ENCODE measurements at regions not wholly inside any gene's neighbourhood (a gene's known extent, or its start where the extent isn't known, plus 50 kb on each side); places are given as distances from the start of the nearest gene placed in this dataset.

DNA sequence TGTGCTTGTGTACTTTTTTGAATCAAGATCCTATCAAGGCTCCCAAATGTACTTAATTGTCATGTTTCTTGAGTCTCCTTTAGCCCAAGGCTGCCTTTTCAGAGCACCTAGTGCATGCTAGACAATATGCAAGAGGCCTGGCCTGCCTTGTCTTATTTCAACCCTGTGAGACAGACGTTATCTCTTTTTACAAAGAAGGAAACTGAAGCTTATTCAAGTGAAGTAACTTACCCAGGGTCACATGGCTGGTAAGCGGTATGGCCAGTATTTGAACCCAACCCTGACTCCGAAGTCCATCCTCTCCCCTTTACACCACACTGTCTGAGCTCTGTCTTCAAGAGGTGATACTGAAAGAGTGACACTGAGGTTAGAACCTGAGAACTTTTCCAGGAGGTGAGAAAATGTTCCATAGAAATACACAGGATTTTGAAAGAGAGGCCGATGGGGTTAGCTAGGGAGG is 505.1 kb downstream of the FOXO1 start:
- CTCF ChIA-PET (ENCODE audit: low intra/inter-chr PET ratio), result no interaction called here

DNA sequence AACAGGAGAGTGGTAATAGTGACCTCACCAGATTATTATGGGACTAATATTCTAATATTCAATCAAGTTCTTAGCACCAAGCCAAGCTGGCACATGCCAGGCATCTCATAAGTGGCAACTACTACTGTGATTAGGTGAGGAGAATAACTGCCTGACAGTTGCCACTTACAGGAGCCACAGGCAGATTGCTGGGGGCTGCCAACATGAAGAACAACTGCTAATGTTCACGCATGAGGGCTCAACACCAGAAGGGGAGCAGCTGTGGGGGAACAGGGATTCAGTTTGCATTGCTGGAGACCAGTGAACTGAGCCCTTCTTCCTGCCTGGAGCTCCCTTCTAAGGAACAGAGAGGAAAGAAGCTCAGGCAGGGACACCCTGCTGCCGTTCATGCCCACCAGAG is 504.5 kb downstream of the FOXO1 start:
- no peaks in the 10 kb centered on the region for H4K20me1 ChIP-seq (replicated peaks; ENCODE audit: control insufficient read depth, insufficient read depth, low read length)
- ChIA-PET CTCF (ENCODE audit: low intra/inter-chr PET ratio) (no interaction called here), POLR2A (interaction anchor here (0.6 kb wide), 1 partner anchor 378 kb away, joined by 3 read pairs; no protein-coding TSS in a partner anchor)
- no peak for DNase-seq (ENCODE audit: extremely low read depth in 1 of 4, low spot score in 3 of 4)
- ATAC-seq, result no peak
- no peak for TF ChIP-seq FOXP1 (CRISPR knock-in tag; IDR thresholded peaks at IDR 0.05)
- no peak overlapping the region for H3K27ac ChIP-seq (ENCODE audit: extremely low read depth, low read depth, low read length)
- BruUV-seq (replicated peaks), result no TSS peak
- H3K4me1 ChIP-seq (replicated peaks in 1 of 2; ENCODE audit: control insufficient read depth in 2 of 2, insufficient read depth in 2 of 2, low read length in 2 of 2), result no peaks in the 10 kb centered on the region
- no peak overlapping the region for H3K4me3 ChIP-seq
- intact Hi-C loops (cut with micrococcal nuclease), result no loop called here
- H3K27me3 ChIP-seq (ENCODE audit: control insufficient read depth in 2 of 2, insufficient read depth in 2 of 2, low read length in 2 of 2), result no peaks in the 10 kb centered on the region; a peak in 1 of 5 replicates
- no peak overlapping the region for H3K4me2 ChIP-seq (ENCODE audit: insufficient read depth, low read length)
- H3K36me3 ChIP-seq (ENCODE audit: control insufficient read depth, insufficient read depth, low read length), result no peaks in the 10 kb centered on the region
- no peak overlapping the region for H3K9ac ChIP-seq (ENCODE audit: insufficient read depth in 1 of 2, low read depth in 2 of 2, low read length in 2 of 2)
- no peak overlapping the region for H2AFZ ChIP-seq (ENCODE audit: low read depth, low read length)
- no peaks in the 10 kb centered on the region for H3K79me2 ChIP-seq (ENCODE audit: control insufficient read depth, insufficient read depth, low read length)
- 5% methylated on average over 2 of the region's 2 CpGs for WGBS (ENCODE audit: insufficient coverage, low coverage, missing lambda C conversion rate)
- H3K9me1 ChIP-seq (ENCODE audit: control insufficient read depth, insufficient read depth, low read length), result no peaks in the 10 kb centered on the region
- no peaks in the 10 kb centered on the region for H3K9me3 ChIP-seq (replicated peaks; ENCODE audit: control insufficient read depth, insufficient read depth, low read depth, low read length)
- in situ Hi-C loops (cut with MboI), result no loop called here
- no peak for FAIRE-seq

More for the DNA sequence above, 505.1 kb downstream of the FOXO1 start:
- H3K36me3 ChIP-seq (ENCODE audit: control insufficient read depth, insufficient read depth, low read length), result no peaks in the 10 kb centered on the region
- H3K79me2 ChIP-seq (ENCODE audit: control insufficient read depth, insufficient read depth, low read length), result no peaks in the 10 kb centered on the region
- ATAC-seq (no peak), FAIRE-seq (no peak), DNase-seq (ENCODE audit: extremely low read depth in 1 of 4, low spot score in 3 of 4) (no peak)
- H3K4me2 ChIP-seq (ENCODE audit: insufficient read depth, low read length), result no peak overlapping the region
- intact Hi-C loops (cut with micrococcal nuclease), result no loop called here
- no peaks in the 10 kb centered on the region for H3K9me3 ChIP-seq (replicated peaks; ENCODE audit: control insufficient read depth, insufficient read depth, low read depth, low read length)
- WGBS (ENCODE audit: insufficient coverage, low coverage, missing lambda C conversion rate), result 0% methylated on average over 4 of the region's 4 CpGs
- TF ChIP-seq FOXK2 (conservative IDR thresholded peaks at IDR 0.05 in 1 of 2, IDR thresholded peaks at IDR 0.05 in 1 of 2; ENCODE audit: low read depth in 2 of 2) (no peak), PURB (CRISPR knock-in tag; IDR thresholded peaks at IDR 0.05; ENCODE audit: low read depth) (no peak), ZNF175 (CRISPR knock-in tag; IDR thresholded peaks at IDR 0.05; ENCODE audit: low read depth) (no peak), POLR2AphosphoS2 (IDR thresholded peaks at IDR 0.05; ENCODE audit: low read length) (no peak), HDAC8 (tag; IDR thresholded peaks at IDR 0.05) (no peak), RBM14 (IDR thresholded peaks at IDR 0.05; ENCODE audit: borderline replicate concordance, insufficient read depth, low read depth, low read length) (no peak), EWSR1 (IDR thresholded peaks at IDR 0.05; ENCODE audit: borderline replicate concordance, low read depth, partially characterized antibody) (no peak), ILF3 (IDR thresholded peaks at IDR 0.05; ENCODE audit: borderline replicate concordance) (no peak)
- no peaks in the 10 kb centered on the region for H3K9me1 ChIP-seq (ENCODE audit: control insufficient read depth, insufficient read depth, low read length)
- POLR2A ChIA-PET, result interaction anchor here (0.6 kb wide), 1 partner anchor 378 kb away, joined by 3 read pairs; no protein-coding TSS in a partner anchor
- no peak overlapping the region for H2AFZ ChIP-seq (ENCODE audit: low read depth, low read length)
- H3K4me1 ChIP-seq (replicated peaks in 1 of 2; ENCODE audit: control insufficient read depth in 2 of 2, insufficient read depth in 2 of 2, low read length in 2 of 2), result no peaks in the 10 kb centered on the region
- no TSS peak for BruUV-seq (replicated peaks)
- H4K20me1 ChIP-seq (replicated peaks; ENCODE audit: control insufficient read depth, insufficient read depth, low read length), result no peaks in the 10 kb centered on the region
- H3K9ac ChIP-seq (ENCODE audit: insufficient read depth in 1 of 2, low read depth in 2 of 2, low read length in 2 of 2), result no peak overlapping the region
- in situ Hi-C loops (cut with MboI), result no loop called here
- no peak overlapping the region for H3K27ac ChIP-seq (ENCODE audit: extremely low read depth, low read depth, low read length)
- no peaks in the 10 kb centered on the region; a peak in 1 of 5 replicates for H3K27me3 ChIP-seq (ENCODE audit: control insufficient read depth in 2 of 2, insufficient read depth in 2 of 2, low read length in 2 of 2)
- H3K4me3 ChIP-seq, result no peak overlapping the region
